ENCODE measurements at regions not wholly inside any gene's neighbourhood (a gene's known extent, or its start where the extent isn't known, plus 50 kb on each side); places are given as distances from the start of the nearest gene placed in this dataset.

- Histone ChIP-seq H2AFZ (ENCODE audit: insufficient read depth, low read depth, low read length, poor library complexity, severe bottlenecking) (no peak overlapping the region), H3K4me1 (ENCODE audit: control insufficient read depth in 2 of 2, insufficient read depth in 2 of 2, low read length in 2 of 2) (no peaks in the 10 kb centered on the region), H3K27ac (ENCODE audit: low read length in 2 of 2) (no peak overlapping the region), H3K79me2 (ENCODE audit: control insufficient read depth, insufficient read depth, low read length) (no peaks in the 10 kb centered on the region), H3K9ac (ENCODE audit: low read length) (no peak overlapping the region), H3K4me3 (ENCODE audit: control extremely low read depth in 1 of 5, extremely low read depth in 1 of 5, insufficient read depth in 1 of 5, low read depth in 2 of 5, low read length in 4 of 5) (no peak overlapping the region), H3K36me3 (replicated peaks in 1 of 2; ENCODE audit: control extremely low read depth in 1 of 2, control insufficient read depth in 1 of 2, extremely low read depth in 1 of 2, insufficient read depth in 2 of 2, low read length in 1 of 2) (no peaks in the 10 kb centered on the region), H3K27me3 (replicated peaks in 1 of 4; ENCODE audit: control extremely low read depth in 1 of 4, control insufficient read depth in 3 of 4, insufficient read depth in 4 of 4, low read length in 3 of 4) (no peaks in the 10 kb centered on the region), H3K9me3 (ENCODE audit: control extremely low read depth in 1 of 3, control insufficient read depth in 2 of 3, insufficient read depth in 1 of 3, low read length in 2 of 3) (no peaks in the 10 kb centered on the region), H3K4me2 (replicated peaks; ENCODE audit: low read depth, low read length, poor library complexity, severe bottlenecking) (no peak overlapping the region), H4K20me1 (ENCODE audit: control insufficient read depth, insufficient read depth, low read length, poor library complexity, severe bottlenecking) (no peaks in the 10 kb centered on the region)
- intact Hi-C loops (cut with micrococcal nuclease), result no loop called here
- Mint-ChIP-seq H3K4me1 (no peaks in the 10 kb centered on the region), H3K27ac (no peak overlapping the region), H3K4me3 (no peak overlapping the region), H3K9me3 (ENCODE audit: insufficient read depth) (no peaks in the 10 kb centered on the region), H3K27me3 (peaks cover 4% of the 10 kb centered on the region)
- ChIA-PET POLR2A (no interaction called here), CTCF (no interaction called here)
- TF ChIP-seq CTCF (IDR thresholded peaks at IDR 0.05) (no peak), EZH2 (IDR thresholded peaks at IDR 0.05; ENCODE audit: borderline replicate concordance, insufficient read depth, low read depth, low read length, poor library complexity, severe bottlenecking) (no peak)
- DNase-seq (no peak), ATAC-seq (ENCODE audit: low read depth) (no peak)
- WGBS (ENCODE audit: insufficient coverage), result 93% methylated on average over 21 of the region's 22 CpGs
Measured at GRCh38 chr9:135373151-135373685, 106.4 kb upstream of the PPP1R26 start.

GRCh38 chr9:135373820-135374219 is 105.8 kb upstream of the PPP1R26 start:
- no peak overlapping the region for H3K9ac ChIP-seq (ENCODE audit: low read length)
- ChIA-PET CTCF (no interaction called here), POLR2A (no interaction called here)
- Mint-ChIP-seq H3K4me1 (no peaks in the 10 kb centered on the region), H3K4me3 (no peak overlapping the region), H3K27me3 (peaks cover 4% of the 10 kb centered on the region), H3K9me3 (ENCODE audit: insufficient read depth) (no peaks in the 10 kb centered on the region), H3K27ac (no peak overlapping the region)
- ATAC-seq (ENCODE audit: low read depth) (no peak), DNase-seq (no peak)
- H3K27me3 ChIP-seq (replicated peaks in 1 of 4; ENCODE audit: control extremely low read depth in 1 of 4, control insufficient read depth in 3 of 4, insufficient read depth in 4 of 4, low read length in 3 of 4), result no peaks in the 10 kb centered on the region
- H3K36me3 ChIP-seq (replicated peaks in 1 of 2; ENCODE audit: control extremely low read depth in 1 of 2, control insufficient read depth in 1 of 2, extremely low read depth in 1 of 2, insufficient read depth in 2 of 2, low read length in 1 of 2), result no peaks in the 10 kb centered on the region
- intact Hi-C loops (cut with micrococcal nuclease), result no loop called here
- 49% methylated on average over 7 of the region's 10 CpGs for WGBS (ENCODE audit: insufficient coverage)
- no peak overlapping the region for H3K4me3 ChIP-seq (ENCODE audit: control extremely low read depth in 1 of 5, extremely low read depth in 1 of 5, insufficient read depth in 1 of 5, low read depth in 2 of 5, low read length in 4 of 5)
- no peak overlapping the region for H3K27ac ChIP-seq (ENCODE audit: low read length in 2 of 2)
- no peak overlapping the region for H3K4me2 ChIP-seq (replicated peaks; ENCODE audit: low read depth, low read length, poor library complexity, severe bottlenecking)
- H4K20me1 ChIP-seq (ENCODE audit: control insufficient read depth, insufficient read depth, low read length, poor library complexity, severe bottlenecking), result no peaks in the 10 kb centered on the region
- H3K79me2 ChIP-seq (ENCODE audit: control insufficient read depth, insufficient read depth, low read length), result no peaks in the 10 kb centered on the region
- TF ChIP-seq EZH2 (IDR thresholded peaks at IDR 0.05; ENCODE audit: borderline replicate concordance, insufficient read depth, low read depth, low read length, poor library complexity, severe bottlenecking) (no peak), CTCF (IDR thresholded peaks at IDR 0.05) (no peak)
- peaks cover 0 to 4% (median 0%) of the 10 kb centered on the region in 3 donors for H3K9me3 ChIP-seq (ENCODE audit: control extremely low read depth in 1 of 3, control insufficient read depth in 2 of 3, insufficient read depth in 1 of 3, low read length in 2 of 3)
- H3K4me1 ChIP-seq (ENCODE audit: control insufficient read depth in 2 of 2, insufficient read depth in 2 of 2, low read length in 2 of 2), result no peaks in the 10 kb centered on the region
- H2AFZ ChIP-seq (ENCODE audit: insufficient read depth, low read depth, low read length, poor library complexity, severe bottlenecking), result no peak overlapping the region
